ENCODE measurements at regions not wholly inside any gene's neighbourhood (a gene's known extent, or its start where the extent isn't known, plus 50 kb on each side); places are given as distances from the start of the nearest gene placed in this dataset.

GRCh38 chr3:144200004-144200403 is 228.4 kb downstream of the DIPK2A start:
- TF ChIP-seq, protein P1, sequence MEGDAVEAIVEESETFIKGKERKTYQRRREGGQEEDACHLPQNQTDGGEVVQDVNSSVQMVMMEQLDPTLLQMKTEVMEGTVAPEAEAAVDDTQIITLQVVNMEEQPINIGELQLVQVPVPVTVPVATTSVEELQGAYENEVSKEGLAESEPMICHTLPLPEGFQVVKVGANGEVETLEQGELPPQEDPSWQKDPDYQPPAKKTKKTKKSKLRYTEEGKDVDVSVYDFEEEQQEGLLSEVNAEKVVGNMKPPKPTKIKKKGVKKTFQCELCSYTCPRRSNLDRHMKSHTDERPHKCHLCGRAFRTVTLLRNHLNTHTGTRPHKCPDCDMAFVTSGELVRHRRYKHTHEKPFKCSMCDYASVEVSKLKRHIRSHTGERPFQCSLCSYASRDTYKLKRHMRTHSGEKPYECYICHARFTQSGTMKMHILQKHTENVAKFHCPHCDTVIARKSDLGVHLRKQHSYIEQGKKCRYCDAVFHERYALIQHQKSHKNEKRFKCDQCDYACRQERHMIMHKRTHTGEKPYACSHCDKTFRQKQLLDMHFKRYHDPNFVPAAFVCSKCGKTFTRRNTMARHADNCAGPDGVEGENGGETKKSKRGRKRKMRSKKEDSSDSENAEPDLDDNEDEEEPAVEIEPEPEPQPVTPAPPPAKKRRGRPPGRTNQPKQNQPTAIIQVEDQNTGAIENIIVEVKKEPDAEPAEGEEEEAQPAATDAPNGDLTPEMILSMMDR (IDR thresholded peaks at IDR 0.05), result no peak
- TF ChIP-seq POLR2A (IDR thresholded peaks at IDR 0.05) (no peak), POLR2AphosphoS5 (IDR thresholded peaks at IDR 0.05) (no peak)

Measured in breast epithelium (tissue), 3 donors.